AG04449 (cell line): ENCODE measurements at regions not wholly inside any gene's neighbourhood (a gene's known extent, or its start where the extent isn't known, plus 50 kb on each side); places are given as distances from the start of the nearest gene placed in this dataset.

Experiments used
- CTCF ChIA-PET: fragments of 350-600 bp; formaldehyde crosslinking; extraction: SDS; loops from one replicate; lab custom pipeline; 2021; ENCODE audit warnings: antibody characterized with exemption; lab: Yijun Ruan, JAX
- POLR2A ChIA-PET: fragments of 400-600, 350-600 bp; formaldehyde crosslinking; extraction: SDS; loops from one replicate; lab custom pipeline; 2020; ENCODE audit warnings: antibody characterized with exemption, inconsistent platforms; lab: Yijun Ruan, JAX
- DNase-seq: peaks from one replicate; pipeline ENCODE4 v3.0.0-alpha.2; 2010; ENCODE audit warnings: low read depth, low spot score
- H3K4me3 ChIP-seq: 2 replicates; pipeline ENCODE4 v1.5.1; 2011; ENCODE audit warnings: low read depth, mild to moderate bottlenecking, control low read depth, low read length
- CTCF ChIP-seq: IDR thresholded peaks from one replicate; pipeline ENCODE4 v1.5.1; 2011; ENCODE audit warnings: mild to moderate bottlenecking, moderate library complexity, low read length, control low read depth, inconsistent platforms; ENCODE audit not compliant: insufficient read depth; ENCODE audit errors: missing control alignments

- TF ChIP-seq CTCF = no peak
- POLR2A ChIA-PET = no interaction called here
- CTCF ChIA-PET = interaction anchor here (1.1 to 8.4 kb wide), 3 partner anchors 17 to 838 kb away, joined by 3 to 106 read pairs (median 4); no protein-coding TSS in a partner anchor
- no peak for DNase-seq
- no peak overlapping the region for H3K4me3 ChIP-seq
Measured at GRCh38 chr13:78139765-78140164, 221.1 kb upstream of the EDNRB start.

- ChIA-PET POLR2A (interaction anchor here (0.5 kb wide), 1 partner anchor 613 kb away, joined by 3 read pairs; no protein-coding TSS in a partner anchor), CTCF (interaction anchor here (0.7 to 8.4 kb wide), 10 partner anchors 8 to 843 kb away, joined by 3 to 106 read pairs (median 4); no protein-coding TSS in a partner anchor)
- no peak overlapping the region for H3K4me3 ChIP-seq
- DNase-seq = no peak
- no peak for TF ChIP-seq CTCF
Measured at GRCh38 chr13:78138756-78139155, 220.1 kb upstream of the EDNRB start.

GRCh38 chr13:78137404-78138142 is 218.9 kb upstream of the EDNRB start:
- no peak overlapping the region for H3K4me3 ChIP-seq
- ChIA-PET POLR2A (no interaction called here), CTCF (interaction anchor here (0.6 to 8.4 kb wide), 13 partner anchors 8 to 849 kb away, joined by 3 to 106 read pairs (median 3); no protein-coding TSS in a partner anchor)
- peak; percentile 58 for TF ChIP-seq CTCF
- DNase-seq = peak; percentile 14

- ChIA-PET POLR2A (no interaction called here), CTCF (interaction anchor here (1.2 to 8.4 kb wide), 5 partner anchors 10 to 845 kb away, joined by 3 to 106 read pairs (median 8); no protein-coding TSS in a partner anchor)
Measured at GRCh38 chr13:78136966-78137365, 218.3 kb upstream of the EDNRB start.

GRCh38 chr13:78133511-78133910 is 214.9 kb upstream of the EDNRB start:
- H3K4me3 ChIP-seq = no peak overlapping the region
- DNase-seq = no peak
- TF ChIP-seq CTCF = no peak
- ChIA-PET CTCF (interaction anchor here (1.8 to 8.4 kb wide), 3 partner anchors 10 to 844 kb away, joined by 4 to 106 read pairs (median 9); no protein-coding TSS in a partner anchor), POLR2A (no interaction called here)

More at GRCh38 chr13:78136966-78137365, 218.3 kb upstream of the EDNRB start:
- DNase-seq = no peak
- no peak for TF ChIP-seq CTCF
- no peak overlapping the region for H3K4me3 ChIP-seq

GRCh38 chr13:78131811-78132210 is 213.2 kb upstream of the EDNRB start:
- no peak for DNase-seq
- CTCF ChIA-PET = interaction anchor here (1.0 to 3.9 kb wide), 5 partner anchors 9 to 847 kb away, joined by 3 to 24 read pairs (median 6); no protein-coding TSS in a partner anchor
- POLR2A ChIA-PET = no interaction called here
- no peak overlapping the region for H3K4me3 ChIP-seq
- TF ChIP-seq CTCF = no peak
